Endothelial cell of umbilical vein (primary cell): ENCODE measurements at regions not wholly inside any gene's neighbourhood (a gene's known extent, or its start where the extent isn't known, plus 50 kb on each side); places are given as distances from the start of the nearest gene placed in this dataset.

Experiments
- BruUV-seq: library from RNA; stranded (reverse); fragments of 400-500 nt; replicated peaks from 2 replicates; lab custom pipeline; 2021; lab: Mats Ljungman, UMichigan
- CTCF ChIA-PET: fragments of 300-600, 350-600 bp; sonication (Branson Sonifier 250); formaldehyde crosslinking; loops from one replicate; lab custom pipeline; 2021; ENCODE audit warnings: antibody characterized with exemption, inconsistent platforms; lab: Charles Lee
- POLR2A ChIA-PET: fragments of 300-600, 350-600 bp; sonication (Branson Sonifier 250); formaldehyde crosslinking; loops from one replicate; lab custom pipeline; 2021; ENCODE audit warnings: antibody characterized with exemption, inconsistent platforms; lab: Charles Lee
- DNase-seq: peaks from one replicate; pipeline ENCODE4 v3.0.0-alpha.2; 2011; ENCODE audit warnings: low read depth, low spot score
- FAIRE-seq: peaks from 2 replicates; lab custom pipeline; 2011; peaks lifted over from hg19 to GRCh38; lab: Jason Lieb, UNC
- H2AFZ ChIP-seq: 2 replicates; pipeline ENCODE4 v1.6.0; 2012; ENCODE audit warnings: low read depth, low read length, control low read depth, inconsistent platforms
- H3K27ac ChIP-seq: 2 replicates; pipeline ENCODE4 v1.5.1; 2011; ENCODE audit warnings: low read depth, mild to moderate bottlenecking, control low read depth, low read length, moderate library complexity; ENCODE audit not compliant: insufficient read depth
- H3K27me3 ChIP-seq, 2 experiments: 2 replicates each; pipeline versions ENCODE4 v1.6.0 to v1.6.1; 2011; ENCODE audit warnings: low read length in 2 of 2, mixed read lengths in 1 of 2; ENCODE audit not compliant: control insufficient read depth in 2 of 2, insufficient read depth in 2 of 2
- H3K36me3 ChIP-seq, 2 experiments: 2 replicates in 1 of 2; 3 replicates in 1 of 2; pipeline ENCODE4 v1.5.1; 2011; ENCODE audit warnings: low read length in 2 of 2, mild to moderate bottlenecking in 1 of 2, moderate library complexity in 1 of 2; ENCODE audit not compliant: control insufficient read depth in 2 of 2, insufficient read depth in 2 of 2; ENCODE audit errors: extremely low read depth in 1 of 2
- H3K4me1 ChIP-seq: 3 replicates; pipeline ENCODE4 v1.5.1; 2011; ENCODE audit warnings: mild to moderate bottlenecking, low read length; ENCODE audit not compliant: control insufficient read depth, insufficient read depth; ENCODE audit errors: extremely low read depth
- H3K4me2 ChIP-seq: 2 replicates; pipeline ENCODE4 v1.6.1; 2011; ENCODE audit warnings: low read length, control low read depth, mixed read lengths; ENCODE audit not compliant: insufficient read depth
- H3K4me3 ChIP-seq, 3 experiments: fragments of 200-600 bp in 1 of 3; sonication (generic), shearing (Covaris generic) in 1 of 3; replicated peaks in 1 of 3; 2 replicates each; pipeline ENCODE4 v1.5.1; 2011 to 2016; ENCODE audit warnings: control low read depth in 3 of 3, low read length in 3 of 3, mild to moderate bottlenecking in 2 of 3, inconsistent platforms in 1 of 3, low read depth in 1 of 3, moderate library complexity in 1 of 3; ENCODE audit not compliant: insufficient read depth in 1 of 3
- H3K79me2 ChIP-seq: 2 replicates; pipeline ENCODE4 v1.6.0; 2012; ENCODE audit warnings: low read length, inconsistent platforms; ENCODE audit not compliant: control insufficient read depth, insufficient read depth
- H3K9ac ChIP-seq: replicated peaks from 2 replicates; pipeline ENCODE3; 2011; ENCODE audit warnings: low read length, control low read depth; ENCODE audit not compliant: insufficient read depth; ENCODE audit errors: extremely low read depth
- H3K9me1 ChIP-seq: replicated peaks from 3 replicates; pipeline ENCODE4 v1.6.0; 2011; ENCODE audit warnings: mild to moderate bottlenecking, low read length; ENCODE audit not compliant: control insufficient read depth, insufficient read depth; ENCODE audit errors: extremely low read depth
- H3K9me3 ChIP-seq: replicated peaks from 2 replicates; pipeline ENCODE4 v1.5.1; 2012; ENCODE audit warnings: low read length, inconsistent platforms; ENCODE audit not compliant: control insufficient read depth, insufficient read depth
- H4K20me1 ChIP-seq: replicated peaks from 2 replicates; pipeline ENCODE3; 2011; ENCODE audit warnings: mild to moderate bottlenecking, low read length; ENCODE audit not compliant: control insufficient read depth, insufficient read depth; ENCODE audit errors: extremely low read depth
- CTCF ChIP-seq, 2 donors: IDR thresholded peaks; 1 replicate in 1 of 2; 2 replicates in 1 of 2; pipeline ENCODE4 v1.5.1; 2011; ENCODE audit warnings: low read length in 2 of 2, mild to moderate bottlenecking in 2 of 2, moderate library complexity in 2 of 2, control low read depth in 1 of 2, inconsistent platforms in 1 of 2, low read depth in 1 of 2; ENCODE audit not compliant: insufficient read depth in 1 of 2; ENCODE audit errors: extremely low read depth in 1 of 2
- EZH2 ChIP-seq: IDR thresholded peaks from 2 replicates; pipeline ENCODE4 v1.6.1; 2012; ENCODE audit warnings: borderline replicate concordance, low read depth, mild to moderate bottlenecking, moderate library complexity, low read length, inconsistent platforms; ENCODE audit not compliant: severe bottlenecking
- FOS ChIP-seq: IDR thresholded peaks from 2 replicates; pipeline ENCODE4 v1.6.1; 2011; ENCODE audit warnings: mild to moderate bottlenecking, low read length, moderate library complexity, borderline replicate concordance; ENCODE audit not compliant: insufficient read depth
- GATA2 ChIP-seq: IDR thresholded peaks from 2 replicates; pipeline ENCODE4 v1.7.0; 2011; ENCODE audit warnings: low read depth, mild to moderate bottlenecking, moderate library complexity, mixed read lengths, low read length; ENCODE audit not compliant: insufficient read length, insufficient read depth
- MAX ChIP-seq: IDR thresholded peaks from 2 replicates; pipeline ENCODE4 v1.6.1; 2011; ENCODE audit not compliant: insufficient read depth, insufficient read length
- POLR2AphosphoS5 ChIP-seq: IDR thresholded peaks from 2 replicates; pipeline ENCODE4 v1.6.1; 2012; ENCODE audit warnings: low read depth, mild to moderate bottlenecking, control low read depth, low read length, moderate library complexity; ENCODE audit not compliant: insufficient read depth
- dilution Hi-C: fragments of 300-500 bp; cut with MboI; formaldehyde crosslinking; loops from one replicate; pipeline ENCODE4 v1.15.0; 2019; ENCODE audit warnings: low sequenced_read_pairs; ENCODE audit not compliant: extremely low pct_ligation_motif_present
- intact Hi-C: fragments of 100-400 bp; cut with micrococcal nuclease; formaldehyde crosslinking; loops from one replicate; pipeline ENCODE4 v1.10.0; 2022

DNA sequence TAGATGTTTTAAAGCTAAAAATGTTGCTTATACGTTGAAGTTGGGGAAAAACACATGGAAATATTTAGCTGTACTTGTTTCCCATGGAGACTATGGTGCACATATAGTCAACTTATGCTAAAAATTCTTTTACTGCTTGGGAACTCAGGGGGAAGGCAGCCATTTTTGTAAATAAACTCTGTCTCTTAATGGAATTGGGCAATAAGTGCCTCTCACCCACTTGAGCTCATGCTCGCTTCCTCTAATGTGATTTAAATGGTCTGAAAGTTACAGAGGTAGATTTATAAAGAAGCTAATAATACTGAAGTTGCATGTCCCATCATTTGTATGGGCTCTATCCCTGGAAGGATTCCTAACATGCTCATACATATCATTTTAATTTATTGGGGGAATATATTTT is 523.8 kb downstream of the RASEF start:
- Histone ChIP-seq H3K9me1 (no peaks in the 10 kb centered on the region), H3K79me2 (no peaks in the 10 kb centered on the region), H3K27me3 (no peaks in the 10 kb centered on the region), H4K20me1 (no peaks in the 10 kb centered on the region), H3K4me3 (no peak overlapping the region), H3K9ac (no peak overlapping the region), H3K36me3 (no peaks in the 10 kb centered on the region), H3K9me3 (no peaks in the 10 kb centered on the region), H2AFZ (no peak overlapping the region), H3K27ac (no peak overlapping the region), H3K4me1 (no peaks in the 10 kb centered on the region), H3K4me2 (no peak overlapping the region)
- dilution Hi-C loops (no loop called here), intact Hi-C loops (no loop called here)
- ChIA-PET CTCF (no interaction called here), POLR2A (no interaction called here)
- DNase-seq (no peak), FAIRE-seq (no peak)
- no TSS peak for BruUV-seq
- TF ChIP-seq POLR2AphosphoS5 (no peak), MAX (no peak), FOS (no peak), GATA2 (no peak)

- POLR2A ChIA-PET: no interaction called here
These were observed 522.9 kb downstream of the RASEF start for GRCh38 chr9:82539856-82540579.

More at GRCh38 chr9:82539856-82540579, 522.9 kb downstream of the RASEF start:
- no TSS peak for BruUV-seq
- H3K36me3 ChIP-seq: no peaks in the 10 kb centered on the region
- H3K9me1 ChIP-seq: no peaks in the 10 kb centered on the region
- intact Hi-C loops (no loop called here), dilution Hi-C loops (no loop called here)
- no peak overlapping the region for H3K9ac ChIP-seq
- no peaks in the 10 kb centered on the region for H3K9me3 ChIP-seq
- no peak overlapping the region for H2AFZ ChIP-seq
- H3K27ac ChIP-seq: no peak overlapping the region
- H3K4me1 ChIP-seq: no peaks in the 10 kb centered on the region
- FAIRE-seq (no peak), DNase-seq (no peak)
- no peak overlapping the region for H3K4me2 ChIP-seq
- no peaks in the 10 kb centered on the region for H3K27me3 ChIP-seq
- H3K4me3 ChIP-seq: no peak overlapping the region
- TF ChIP-seq CTCF (IDR thresholded peaks at IDR 0.05; ENCODE audit: extremely low read depth in 1 of 2, insufficient read depth in 1 of 2, low read depth in 1 of 2, low read length in 2 of 2) (no peak), EZH2 (no peak)
- CTCF ChIA-PET: no interaction called here
- no peaks in the 10 kb centered on the region for H4K20me1 ChIP-seq
- no peaks in the 10 kb centered on the region for H3K79me2 ChIP-seq
